GM23338 (cell line): ENCODE measurements at regions not wholly inside any gene's neighbourhood (a gene's known extent, or its start where the extent isn't known, plus 50 kb on each side); places are given as distances from the start of the nearest gene placed in this dataset.

ENCODE experiments used
- ATAC-seq: fragments of 200-7000 bp; cut with Tn5 transposase; 3 replicates; pipeline ENCODE4 v1.9.1; 2020
- DNase-seq: peaks from one replicate; pipeline ENCODE4 v3.0.0-alpha.2; 2015; ENCODE audit warnings: low spot score
- H2AFZ ChIP-seq: fragments of 200-600 bp; sonication (generic); 2 replicates; pipeline ENCODE4 v1.8.0; 2016; ENCODE audit warnings: antibody characterized with exemption, mild to moderate bottlenecking, moderate library complexity
- H3F3A ChIP-seq: fragments of 200-600 bp; sonication (generic); replicated peaks from 2 replicates; pipeline ENCODE4 v1.8.0; 2017; ENCODE audit warnings: antibody characterized with exemption, mixed run types, low read depth
- H3K27ac ChIP-seq: fragments of 200-600 bp; sonication (generic); 2 replicates; pipeline ENCODE4 v1.6.1; 2016; ENCODE audit warnings: low read depth
- H3K27me3 ChIP-seq: fragments of 200-600 bp; sonication (generic); 2 replicates; pipeline ENCODE4 v1.8.0; 2016; ENCODE audit warnings: mild to moderate bottlenecking, mixed run types, moderate library complexity; ENCODE audit not compliant: insufficient read depth
- H3K36me3 ChIP-seq: fragments of 200-600 bp; sonication (generic); 2 replicates; pipeline ENCODE4 v1.8.0; 2016; ENCODE audit warnings: mild to moderate bottlenecking; ENCODE audit not compliant: insufficient read depth
- H3K4me1 ChIP-seq: fragments of 200-600 bp; sonication (generic); 2 replicates; pipeline ENCODE4 v1.8.0; 2016; ENCODE audit warnings: mild to moderate bottlenecking, moderate library complexity; ENCODE audit not compliant: insufficient read depth
- H3K4me2 ChIP-seq: fragments of 200-600 bp; sonication (generic); 2 replicates; pipeline ENCODE4 v1.7.1; 2017; ENCODE audit warnings: mixed run types
- H3K4me3 ChIP-seq: fragments of 200-600 bp; sonication (generic); 2 replicates; pipeline ENCODE4 v1.6.1; 2016; ENCODE audit warnings: mixed run types
- H3K79me2 ChIP-seq: fragments of 200-600 bp; sonication (generic); replicated peaks from 2 replicates; pipeline ENCODE4 v1.8.0; 2017; ENCODE audit warnings: mild to moderate bottlenecking; ENCODE audit not compliant: insufficient read depth
- H3K9me2 ChIP-seq: fragments of 200-600 bp; sonication (generic); 2 replicates; pipeline ENCODE4 v1.8.0; 2017; ENCODE audit not compliant: insufficient read depth
- H4K20me1 ChIP-seq: fragments of 200-600 bp; sonication (generic); replicated peaks from 2 replicates; pipeline ENCODE4 v1.8.0; 2017; ENCODE audit warnings: mild to moderate bottlenecking; ENCODE audit not compliant: insufficient read depth
- H3K27ac Mint-ChIP-seq: 2 replicates; pipeline ENCODE4 v1.8.0; 2020; ENCODE audit warnings: inconsistent platforms, mild to moderate bottlenecking, moderate library complexity, mixed read lengths
- H3K27me3 Mint-ChIP-seq: 3 replicates; pipeline ENCODE4 v1.8.0; 2022; ENCODE audit warnings: low read depth, mild to moderate bottlenecking, moderate library complexity, mixed read lengths, inconsistent platforms; ENCODE audit not compliant: insufficient read depth, poor library complexity
- H3K36me3 Mint-ChIP-seq: 3 replicates; pipeline ENCODE4 v1.8.0; 2021; ENCODE audit warnings: low read depth, mild to moderate bottlenecking, inconsistent platforms, moderate library complexity, mixed read lengths
- H3K4me1 Mint-ChIP-seq: 3 replicates; pipeline ENCODE4 v1.8.0; 2020; ENCODE audit warnings: mild to moderate bottlenecking, inconsistent platforms, mixed read lengths
- H3K4me3 Mint-ChIP-seq: 3 replicates; pipeline ENCODE4 v1.8.0; 2021; ENCODE audit warnings: moderate library complexity, mild to moderate bottlenecking, inconsistent platforms, mixed read lengths
- H3K9me3 Mint-ChIP-seq: 3 replicates; pipeline ENCODE4 v1.8.0; 2020; ENCODE audit warnings: moderate library complexity, mild to moderate bottlenecking, inconsistent platforms, mixed read lengths
- CREB1 ChIP-seq: fragments of 250-450 bp; sonication (Bioruptor Pico); IDR thresholded peaks from 2 replicates; pipeline ENCODE4 v1.5.0; 2020; ENCODE audit warnings: low read depth, mild to moderate bottlenecking, moderate library complexity
- CTCF ChIP-seq, 2 experiments: fragments of 200-600 bp in 1 of 2; sonication (generic) in 1 of 2; conservative IDR thresholded peaks; 2 replicates each; pipeline versions ENCODE4 v1.5.1 to v1.6.1; 2016 to 2017; ENCODE audit warnings: antibody characterized with exemption in 2 of 2, low read depth in 2 of 2, mild to moderate bottlenecking in 2 of 2, moderate library complexity in 1 of 2
- ETS1 ChIP-seq: IDR thresholded peaks from 2 replicates; pipeline ENCODE4 v1.6.1; 2016; ENCODE audit warnings: antibody characterized with exemption
- EZH2 ChIP-seq: fragments of 200-600 bp; sonication (generic); IDR thresholded peaks from one replicate; pipeline ENCODE4 v1.8.0; 2017; ENCODE audit warnings: antibody characterized with exemption, mild to moderate bottlenecking, low read depth; ENCODE audit not compliant: unreplicated experiment
- EZH2phosphoT487 ChIP-seq: fragments of 200-600 bp; sonication (generic); IDR thresholded peaks from one replicate; pipeline ENCODE4 v1.8.1; 2018; ENCODE audit warnings: antibody characterized with exemption; ENCODE audit not compliant: unreplicated experiment
- JUNB ChIP-seq: IDR thresholded peaks from one replicate; pipeline ENCODE4 v1.6.1; 2016; ENCODE audit warnings: antibody characterized with exemption; ENCODE audit not compliant: unreplicated experiment
- NANOG ChIP-seq: IDR thresholded peaks from 2 replicates; pipeline ENCODE4 v1.6.1; 2016; ENCODE audit warnings: antibody characterized with exemption, borderline replicate concordance
- POLR2AphosphoS5 ChIP-seq: IDR thresholded peaks from 2 replicates; pipeline ENCODE4 v1.6.1; 2016; ENCODE audit warnings: antibody characterized with exemption, low read depth
- REST ChIP-seq: IDR thresholded peaks from one replicate; pipeline ENCODE4 v1.6.1; 2018; ENCODE audit warnings: antibody characterized with exemption; ENCODE audit not compliant: unreplicated experiment
- STAT1 ChIP-seq: IDR thresholded peaks from one replicate; pipeline ENCODE4 v1.6.1; 2016; ENCODE audit warnings: antibody characterized with exemption; ENCODE audit not compliant: unreplicated experiment
- ZNF114 ChIP-seq: fragments of 250-450 bp; sonication (Bioruptor Pico); IDR thresholded peaks from 2 replicates; pipeline ENCODE4 v1.5.0; 2020; ENCODE audit warnings: mild to moderate bottlenecking, moderate library complexity
- ZNF331 ChIP-seq: fragments of 250-450 bp; sonication (Bioruptor Pico); IDR thresholded peaks from 2 replicates; pipeline ENCODE4 v1.5.0; 2020; ENCODE audit warnings: low read depth, mild to moderate bottlenecking, moderate library complexity
- ZNF462 ChIP-seq: fragments of 250-450 bp; sonication (Bioruptor Pico); IDR thresholded peaks from 2 replicates; pipeline ENCODE4 v1.5.0; 2020; ENCODE audit warnings: mild to moderate bottlenecking, moderate library complexity

GRCh38 chr2:150020937-150021673 is 433.5 kb upstream of the MMADHC start:
- H3K36me3 ChIP-seq, result no peaks in the 10 kb centered on the region
- DNase-seq (no peak), ATAC-seq (no peak)
- peaks cover 20% of the 10 kb centered on the region for H3K4me1 Mint-ChIP-seq
- no peak overlapping the region for H3K27ac ChIP-seq
- H3K27me3 ChIP-seq, result no peaks in the 10 kb centered on the region
- no peaks in the 10 kb centered on the region for H3K9me3 Mint-ChIP-seq
- no peaks in the 10 kb centered on the region for H3K9me2 ChIP-seq
- H2AFZ ChIP-seq, result peak overlapping the region; percentile 87
- peaks cover 6% of the 10 kb centered on the region; the same call in 1 of the 2 replicates for H3K4me1 ChIP-seq
- no peak overlapping the region for H3K4me2 ChIP-seq
- H3F3A ChIP-seq, result 0 out of 2 replicates have a peak, but pooled peaks cover 2% of the 10 kb centered on the region
- no peak overlapping the region for H3K4me3 Mint-ChIP-seq
- no peak overlapping the region for H3K4me3 ChIP-seq
- H3K36me3 Mint-ChIP-seq, result no peaks in the 10 kb centered on the region
- no peaks in the 10 kb centered on the region for H4K20me1 ChIP-seq
- TF ChIP-seq JUNB (no peak), STAT1 (no peak), CTCF (conservative IDR thresholded peaks at IDR 0.05; ENCODE audit: low read depth in 2 of 2) (no peak), ETS1 (no peak), EZH2 (no peak), POLR2AphosphoS5 (no peak), ZNF331 (CRISPR knock-in tag) (no peak), ZNF114 (CRISPR knock-in tag) (no peak), REST (no peak), NANOG (no peak), CREB1 (CRISPR knock-in tag) (no peak), EZH2phosphoT487 (no peak), ZNF462 (CRISPR knock-in tag) (no peak)
- H3K27me3 Mint-ChIP-seq, result no peaks in the 10 kb centered on the region
- no peaks in the 10 kb centered on the region for H3K79me2 ChIP-seq
- H3K27ac Mint-ChIP-seq, result no peak overlapping the region; the same call in 1 of the 2 replicates
